Esophagus squamous epithelium (tissue), 4 donors: ENCODE measurements at regions not wholly inside any gene's neighbourhood (a gene's known extent, or its start where the extent isn't known, plus 50 kb on each side); places are given as distances from the start of the nearest gene placed in this dataset.

Experiments used
- CTCF ChIP-seq, 6 experiments: fragments of 450-650 bp in 4 of 6; fragments of 200-600 bp in 2 of 6; sonication (generic) in 2 of 6; IDR thresholded peaks; one replicate each; pipeline ENCODE4 v1.5.1; 2016 to 2019; ENCODE audit warnings: antibody characterized with exemption in 6 of 6, mild to moderate bottlenecking in 4 of 6, moderate library complexity in 4 of 6
- POLR2A ChIP-seq, 4 donors: fragments of 450-650 bp; IDR thresholded peaks; one replicate each; pipeline ENCODE4 v1.6.1; 2017; ENCODE audit warnings: antibody characterized with exemption in 4 of 4, mild to moderate bottlenecking in 4 of 4, moderate library complexity in 3 of 4

- TF ChIP-seq POLR2A (IDR thresholded peaks at IDR 0.05) (no peak), CTCF (IDR thresholded peaks at IDR 0.05) (no peak)
These were observed 68.8 kb upstream of the KIF5B start for GRCh38 chr10:32125023-32125422.
